Pancreas (tissue), 10 donors: ENCODE measurements at regions not wholly inside any gene's neighbourhood (a gene's known extent, or its start where the extent isn't known, plus 50 kb on each side); places are given as distances from the start of the nearest gene placed in this dataset.

ENCODE experiments used
- ATAC-seq, 4 donors: fragments of 200-7000 bp; cut with Tn5 transposase; one replicate each; pipeline versions ENCODE4 v1.8.0 to v1.9.1; 2020; ENCODE audit warnings: mild to moderate bottlenecking in 4 of 4, moderate library complexity in 4 of 4
- DNase-seq, 6 donors: peaks; one replicate each; pipeline ENCODE4 v3.0.0-alpha.2; 2020
- FAIRE-seq: peaks from 2 replicates; lab custom pipeline; 2012; peaks lifted over from hg19 to GRCh38; lab: Jason Lieb, UNC
- H3K27ac ChIP-seq, 4 donors: fragments of 200-600 bp; sonication (generic); 1 replicate in 3 of 4; 2 replicates in 1 of 4; pipeline versions ENCODE4 v1.5.0 to v1.8.0; 2020
- H3K27me3 ChIP-seq, 4 donors: fragments of 200-600 bp; one replicate each; pipeline ENCODE4 v1.8.0; 2021
- H3K36me3 ChIP-seq, 3 donors: fragments of 200-600 bp; sonication (generic) in 1 of 3; one replicate each; pipeline versions ENCODE4 v1.5.0 to v1.8.0; 2020 to 2021
- H3K4me1 ChIP-seq, 3 donors: fragments of 200-600 bp; one replicate each; pipeline ENCODE4 v1.8.0; 2021
- H3K4me3 ChIP-seq, 4 donors: fragments of 200-600 bp; sonication (generic) in 2 of 4; one replicate each; pipeline versions ENCODE4 v1.5.0 to v1.8.0; 2020 to 2021
- H3K9me3 ChIP-seq, 4 donors: fragments of 200-600 bp; one replicate each; pipeline ENCODE4 v1.8.0; 2021
- WGBS, 2 donors: extraction: QIAGEN DNeasy Blood & Tissue Kit; methylation state at CpG; one replicate each; pipeline ENCODE4 v1.1.7; 2013; 5-methylcytosine and 5-hydroxymethylcytosine counted together
- intact Hi-C, 3 donors: fragments of 100-400 bp; cut with DNase I; formaldehyde crosslinking; loops; one replicate each; pipeline versions ENCODE4 v1.11.1 to v1.14.2; 2022
- TF ChIP-seq, protein P1 (sequence below), 4 donors: fragments of 200-600 bp; sonication (generic) in 3 of 4; IDR thresholded peaks; one replicate each; pipeline versions ENCODE4 v1.5.0 to v1.8.0; 2021; ENCODE audit warnings: antibody characterized with exemption in 4 of 4
- donor health status: healthy with polysubstance abuse.
- donor health status: DM: no; HTN: no; CAD: no; lungs with moderate emphysema.
- donor health status: DM: no; HTN: no; CAD: no.
- donor health status: control.
- donor health status: control.
- donor health status: Bipolar disorder and iron deficiency.
- donor health status: DM: yes; HTN: yes; CAD: no.
- donor health status: DM: no; HTN: no; CAD: no.
- donor health status: DM: no; HTN: no; CAD: no.
- donor health status: DM: yes; HTN: yes; CAD: no.

DNA sequence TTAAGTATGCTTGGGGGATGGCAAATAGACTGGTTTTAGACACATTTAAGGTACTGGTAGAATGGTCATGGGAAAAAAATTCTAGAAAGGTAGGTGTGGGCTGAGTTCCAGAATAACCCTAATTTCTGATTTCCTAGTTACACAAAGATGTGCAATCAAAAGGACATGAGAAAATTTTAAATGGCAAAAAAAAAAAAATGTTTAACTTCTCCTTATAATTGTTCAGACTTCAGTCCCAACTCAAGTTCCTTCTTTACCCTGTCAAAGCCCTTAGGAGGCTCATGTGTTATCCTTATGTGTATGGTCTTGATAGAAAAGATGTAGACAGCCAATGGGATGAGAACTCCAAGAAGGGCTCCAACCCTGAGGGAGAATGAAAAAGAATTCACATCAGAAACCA is 153.3 kb upstream of the PLEKHG7 start:
- FAIRE-seq, result no peak
- H3K27me3 ChIP-seq, result no peaks in the 10 kb centered on the region

DNA sequence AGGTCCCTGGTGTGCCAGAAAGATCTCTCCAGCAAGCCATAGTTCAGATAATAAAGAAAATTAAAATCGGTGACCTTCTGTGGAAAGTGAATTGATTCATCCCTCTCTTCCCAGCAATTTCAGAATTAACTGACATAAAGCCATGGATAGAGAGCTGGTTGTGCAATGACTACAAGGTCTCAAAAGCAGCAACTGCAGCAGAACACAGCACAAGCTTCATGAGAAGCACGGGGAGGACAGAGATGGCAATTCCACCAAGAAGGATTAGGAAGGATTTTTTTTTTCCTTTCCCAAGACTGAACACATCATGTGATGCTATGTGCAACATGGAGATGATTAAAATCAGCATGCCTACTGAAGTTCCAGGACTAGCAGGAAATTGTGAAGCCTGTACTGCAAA is 154.9 kb upstream of the PLEKHG7 start:
- TF ChIP-seq, protein P1, sequence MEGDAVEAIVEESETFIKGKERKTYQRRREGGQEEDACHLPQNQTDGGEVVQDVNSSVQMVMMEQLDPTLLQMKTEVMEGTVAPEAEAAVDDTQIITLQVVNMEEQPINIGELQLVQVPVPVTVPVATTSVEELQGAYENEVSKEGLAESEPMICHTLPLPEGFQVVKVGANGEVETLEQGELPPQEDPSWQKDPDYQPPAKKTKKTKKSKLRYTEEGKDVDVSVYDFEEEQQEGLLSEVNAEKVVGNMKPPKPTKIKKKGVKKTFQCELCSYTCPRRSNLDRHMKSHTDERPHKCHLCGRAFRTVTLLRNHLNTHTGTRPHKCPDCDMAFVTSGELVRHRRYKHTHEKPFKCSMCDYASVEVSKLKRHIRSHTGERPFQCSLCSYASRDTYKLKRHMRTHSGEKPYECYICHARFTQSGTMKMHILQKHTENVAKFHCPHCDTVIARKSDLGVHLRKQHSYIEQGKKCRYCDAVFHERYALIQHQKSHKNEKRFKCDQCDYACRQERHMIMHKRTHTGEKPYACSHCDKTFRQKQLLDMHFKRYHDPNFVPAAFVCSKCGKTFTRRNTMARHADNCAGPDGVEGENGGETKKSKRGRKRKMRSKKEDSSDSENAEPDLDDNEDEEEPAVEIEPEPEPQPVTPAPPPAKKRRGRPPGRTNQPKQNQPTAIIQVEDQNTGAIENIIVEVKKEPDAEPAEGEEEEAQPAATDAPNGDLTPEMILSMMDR (IDR thresholded peaks at IDR 0.05), result no peak
- Histone ChIP-seq H3K9me3 (no peaks in the 10 kb centered on the region), H3K27me3 (no peaks in the 10 kb centered on the region), H3K36me3 (no peaks in the 10 kb centered on the region), H3K4me3 (no peak overlapping the region), H3K27ac (peak overlapping the region in 3 of 4 donors; percentile 52 to 81 (median 67)), H3K4me1 (peaks cover 43 to 64% (median 55%) of the 10 kb centered on the region in 3 donors)
- intact Hi-C loops, result no loop called here
- 44 to 50% methylated on average over 2 of the region's 2 CpGs for WGBS, 2 donors
- DNase-seq, result no peak
- ATAC-seq, result no peak
- FAIRE-seq, result no peak

More for the DNA sequence above, 153.3 kb upstream of the PLEKHG7 start:
- no peak overlapping the region for H3K27ac ChIP-seq
- ATAC-seq (no peak), DNase-seq (no peak)
- H3K9me3 ChIP-seq, result no peaks in the 10 kb centered on the region
- no peaks in the 10 kb centered on the region for H3K36me3 ChIP-seq
- H3K4me3 ChIP-seq, result no peak overlapping the region
- TF ChIP-seq, protein P1 (IDR thresholded peaks at IDR 0.05), result no peak
- peaks cover 33 to 64% (median 58%) of the 10 kb centered on the region in 3 donors for H3K4me1 ChIP-seq
- intact Hi-C loops, result no loop called here

DNA sequence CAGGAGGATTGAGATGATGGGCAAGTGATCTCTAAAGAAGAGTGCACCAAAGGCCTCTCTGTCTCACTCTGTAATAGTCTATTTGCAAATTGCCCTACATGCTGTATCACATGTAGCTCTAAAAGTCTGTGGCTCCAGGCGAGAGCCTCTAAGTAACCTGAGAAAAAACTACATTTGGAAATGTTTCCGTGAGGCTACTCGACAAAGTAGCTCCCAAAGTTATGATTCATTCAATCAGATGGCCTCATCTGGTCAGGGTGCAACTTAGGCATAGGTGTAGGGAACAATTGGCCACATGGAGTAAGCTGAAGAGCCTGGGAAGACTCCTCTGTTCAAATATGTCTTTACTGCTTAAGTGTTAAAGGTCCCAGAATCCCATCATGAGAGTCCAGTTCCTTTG is 155.4 kb upstream of the PLEKHG7 start:
- H3K27ac ChIP-seq, result peak overlapping the region in 3 of 4 donors; percentile 52 to 81 (median 67)

DNA sequence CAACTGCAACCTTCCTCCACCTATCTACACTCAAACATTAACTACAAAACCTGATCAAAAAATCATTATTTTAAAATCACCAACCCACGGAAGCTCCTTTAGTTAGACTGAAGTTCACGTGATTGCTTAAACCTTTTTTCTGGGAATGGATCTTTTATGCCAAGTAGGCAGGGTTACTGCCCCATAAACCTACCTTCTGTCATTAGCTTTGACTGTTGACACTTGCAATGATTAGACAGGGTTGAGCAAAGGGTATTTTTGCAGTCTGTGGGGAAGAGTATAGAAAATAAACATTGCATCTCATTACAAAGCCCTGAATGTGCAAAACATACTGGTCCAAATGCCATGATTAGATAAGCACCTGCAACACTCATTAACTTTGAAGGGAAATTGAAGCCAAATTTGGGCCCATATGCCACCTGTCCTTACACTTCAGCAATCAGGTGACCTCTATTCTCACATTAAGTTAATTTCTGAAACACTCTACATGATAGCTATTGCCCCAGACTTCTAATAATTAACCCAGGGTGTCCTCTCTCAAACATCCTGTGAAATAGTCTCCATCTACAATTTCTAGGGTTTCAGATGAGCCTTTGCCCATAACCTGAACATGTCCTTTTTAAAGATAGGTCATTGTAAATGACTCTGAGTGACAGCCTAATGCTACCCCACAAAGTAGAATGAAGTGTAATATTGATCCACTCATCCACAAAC is 156.0 kb upstream of the PLEKHG7 start:
- H3K27me3 ChIP-seq, result no peaks in the 10 kb centered on the region
- peak overlapping the region in 3 of 4 donors; percentile 52 to 81 (median 67) for H3K27ac ChIP-seq
- DNase-seq (no peak), FAIRE-seq (no peak), ATAC-seq (peak; percentile 25 to 46 (median 34))
- WGBS, 2 donors, result 11 to 14% methylated on average over 2 of the region's 2 CpGs
- peaks cover 47 to 64% (median 55%) of the 10 kb centered on the region in 3 donors for H3K4me1 ChIP-seq
- H3K36me3 ChIP-seq, result no peaks in the 10 kb centered on the region
- TF ChIP-seq, protein P1 (IDR thresholded peaks at IDR 0.05), result no peak
- no peak overlapping the region for H3K4me3 ChIP-seq
- intact Hi-C loops, result no loop called here
- no peaks in the 10 kb centered on the region for H3K9me3 ChIP-seq

More for the DNA sequence above, 155.4 kb upstream of the PLEKHG7 start:
- peaks cover 47 to 64% (median 55%) of the 10 kb centered on the region in 3 donors for H3K4me1 ChIP-seq
- TF ChIP-seq, protein P1 (IDR thresholded peaks at IDR 0.05), result no peak
- no peaks in the 10 kb centered on the region for H3K36me3 ChIP-seq
- no peak for DNase-seq
- no peak for ATAC-seq
- no peak overlapping the region for H3K4me3 ChIP-seq
- WGBS, 2 donors, result 48 to 58% methylated on average over 3 of the region's 3 CpGs
- intact Hi-C loops, result no loop called here
- no peak for FAIRE-seq
- no peaks in the 10 kb centered on the region for H3K9me3 ChIP-seq
- no peaks in the 10 kb centered on the region for H3K27me3 ChIP-seq

DNA sequence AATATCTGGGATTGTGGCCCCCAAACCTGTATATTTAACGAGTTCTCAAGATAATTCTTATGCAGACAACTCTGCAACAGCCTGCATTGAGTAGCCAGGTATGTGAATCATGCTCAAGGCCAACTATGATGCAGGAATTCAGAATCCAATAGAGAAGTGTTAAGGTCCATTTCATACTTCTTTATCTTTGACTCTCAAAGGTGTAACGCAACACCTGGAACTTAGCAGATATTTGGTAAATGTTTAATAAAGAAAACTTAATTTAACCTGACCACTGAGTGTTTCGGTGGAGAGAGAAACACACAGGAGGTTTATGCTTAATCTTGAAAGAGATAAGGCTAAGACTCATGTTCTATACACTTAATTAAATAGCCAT is 156.5 kb upstream of the PLEKHG7 start:
- peaks cover 49 to 64% (median 60%) of the 10 kb centered on the region in 3 donors for H3K4me1 ChIP-seq
- FAIRE-seq (no peak), ATAC-seq (peak; percentile 68 to 81 (median 71)), DNase-seq (peak in 3 of 6 donors; percentile 36 to 45 (median 41))
- no peak overlapping the region for H3K4me3 ChIP-seq
- no peaks in the 10 kb centered on the region for H3K27me3 ChIP-seq
- no peaks in the 10 kb centered on the region for H3K36me3 ChIP-seq
- 12 to 17% methylated on average over 3 of the region's 3 CpGs for WGBS, 2 donors
- TF ChIP-seq, protein P1 (IDR thresholded peaks at IDR 0.05), result no peak
- H3K9me3 ChIP-seq, result no peaks in the 10 kb centered on the region
- peak overlapping the region in 3 of 4 donors; percentile 52 to 81 (median 67) for H3K27ac ChIP-seq
- intact Hi-C loops, result no loop called here
